H1 (cell line): ENCODE measurements at regions not wholly inside any gene's neighbourhood (a gene's known extent, or its start where the extent isn't known, plus 50 kb on each side); places are given as distances from the start of the nearest gene placed in this dataset.

Experiments used
- CTCF ChIA-PET: fragments of 300-600 bp; sonication (Branson Sonifier 250); formaldehyde crosslinking; loops from one replicate; lab custom pipeline; 2021; ENCODE audit not compliant: partially characterized antibody; lab: Charles Lee
- POLR2A ChIA-PET: fragments of 300-600 bp; sonication (Branson Sonifier 250); formaldehyde crosslinking; loops from one replicate; lab custom pipeline; 2021; ENCODE audit warnings: inconsistent platforms; ENCODE audit not compliant: partially characterized antibody; lab: Charles Lee
- DNase-seq, 2 experiments: peaks; one replicate each; pipeline versions ENCODE4 v3.0.0 to v3.0.0-alpha.2; 2010 to 2022; ENCODE audit warnings: low spot score in 2 of 2, low read depth in 1 of 2, mixed read lengths in 1 of 2
- FAIRE-seq: peaks from 2 replicates; lab custom pipeline; 2011; peaks lifted over from hg19 to GRCh38; lab: Jason Lieb, UNC
- H2AFZ ChIP-seq: 2 replicates; pipeline ENCODE4 v1.8.1; 2012; ENCODE audit warnings: low read length, inconsistent platforms
- H2AK5ac ChIP-seq: 2 replicates; pipeline ENCODE4 v1.6.1; 2013; ENCODE audit warnings: low read depth, low read length
- H2BK120ac ChIP-seq: replicated peaks from 2 replicates; pipeline ENCODE3; 2013; ENCODE audit warnings: low read depth, low read length, inconsistent platforms
- H2BK12ac ChIP-seq: 2 replicates; pipeline ENCODE4 v1.6.1; 2013; ENCODE audit warnings: low read depth, low read length
- H2BK15ac ChIP-seq: 2 replicates; pipeline ENCODE4 v1.6.1; 2013; ENCODE audit warnings: low read length
- H2BK20ac ChIP-seq: 2 replicates; pipeline ENCODE4 v1.6.1; 2013; ENCODE audit warnings: low read length
- H2BK5ac ChIP-seq: 2 replicates; pipeline ENCODE4 v1.6.1; 2013; ENCODE audit warnings: low read depth, low read length
- H3K14ac ChIP-seq: 2 replicates; pipeline ENCODE4 v1.6.1; 2013; ENCODE audit warnings: inconsistent platforms; ENCODE audit not compliant: insufficient read length
- H3K18ac ChIP-seq: 2 replicates; pipeline ENCODE4 v1.6.1; 2013; ENCODE audit warnings: low read length; ENCODE audit errors: extremely low read depth
- H3K23ac ChIP-seq: 2 replicates; pipeline ENCODE4 v1.6.1; 2013; ENCODE audit warnings: inconsistent platforms; ENCODE audit not compliant: insufficient read length
- H3K23me2 ChIP-seq: 2 replicates; pipeline ENCODE4 v1.6.1; 2013; ENCODE audit warnings: low read depth, low read length
- H3K27ac ChIP-seq: 2 replicates; pipeline ENCODE4 v1.6.1; 2011; ENCODE audit warnings: low read depth, low read length, inconsistent platforms
- H3K27me3 ChIP-seq, 4 experiments: replicated peaks in 1 of 4; 1 replicate in 1 of 4; 2 replicates in 3 of 4; pipeline versions ENCODE4 v1.6.1 to v1.8.1; 2011 to 2013; ENCODE audit warnings: low read length in 3 of 4, mild to moderate bottlenecking in 3 of 4, inconsistent platforms in 2 of 4, mixed read lengths in 2 of 4, moderate library complexity in 1 of 4; ENCODE audit not compliant: control insufficient read depth in 3 of 4, insufficient read depth in 3 of 4; ENCODE audit errors: extremely low read depth in 1 of 4
- H3K36me3 ChIP-seq, 4 experiments: 2 replicates each; pipeline versions ENCODE4 v1.6.1 to v1.8.1; 2011 to 2013; ENCODE audit warnings: mild to moderate bottlenecking in 4 of 4, low read length in 3 of 4, moderate library complexity in 2 of 4, control low read depth in 1 of 4, inconsistent platforms in 1 of 4; ENCODE audit not compliant: insufficient read depth in 4 of 4, control insufficient read depth in 2 of 4
- H3K4ac ChIP-seq: replicated peaks from 2 replicates; pipeline ENCODE3; 2013; ENCODE audit warnings: low read length, low read depth, mixed read lengths, inconsistent platforms; ENCODE audit not compliant: insufficient read length
- H3K4me1 ChIP-seq, 4 experiments: replicated peaks in 1 of 4; 1 replicate in 1 of 4; 2 replicates in 3 of 4; pipeline versions ENCODE4 v1.6.1 to v1.8.1; 2011 to 2013; ENCODE audit warnings: low read length in 3 of 4, inconsistent platforms in 2 of 4, mixed read lengths in 1 of 4; ENCODE audit not compliant: insufficient read depth in 4 of 4, control insufficient read depth in 3 of 4
- H3K4me2 ChIP-seq, 2 experiments: 2 replicates each; pipeline versions ENCODE4 v1.6.1 to v1.8.1; 2011 to 2013; ENCODE audit warnings: low read depth in 2 of 2, low read length in 2 of 2, control low read depth in 1 of 2, inconsistent platforms in 1 of 2, mild to moderate bottlenecking in 1 of 2; ENCODE audit not compliant: insufficient read depth in 1 of 2
- H3K4me3 ChIP-seq, 4 experiments: fragments of 200-600, 300-600 bp in 1 of 4; sonication (generic), shearing (Covaris generic), sonication (Bioruptor Twin) in 1 of 4; 2 replicates each; pipeline versions ENCODE4 v1.5.1 to v1.8.1; 2011 to 2016; ENCODE audit warnings: low read length in 4 of 4, low read depth in 3 of 4, control low read depth in 2 of 4, inconsistent platforms in 2 of 4, mild to moderate bottlenecking in 2 of 4, mixed read lengths in 1 of 4, moderate library complexity in 1 of 4; ENCODE audit not compliant: insufficient read depth in 2 of 4; ENCODE audit errors: extremely low read depth in 1 of 4
- H3K56ac ChIP-seq: replicated peaks from 2 replicates; pipeline ENCODE3; 2013; ENCODE audit warnings: low read depth, mild to moderate bottlenecking, mixed read lengths, low read length, inconsistent platforms; ENCODE audit not compliant: insufficient read length
- H3K79me1 ChIP-seq: 2 replicates; pipeline ENCODE4 v1.6.1; 2013; ENCODE audit warnings: low read depth, low read length, control low read depth
- H3K79me2 ChIP-seq, 2 experiments: 2 replicates each; pipeline versions ENCODE4 v1.6.1 to v1.8.1; 2012 to 2013; ENCODE audit warnings: low read length in 2 of 2, mild to moderate bottlenecking in 2 of 2, inconsistent platforms in 1 of 2; ENCODE audit not compliant: insufficient read depth in 2 of 2, control insufficient read depth in 1 of 2
- H3K9ac ChIP-seq, 4 experiments: replicated peaks in 1 of 4; 1 replicate in 1 of 4; 2 replicates in 3 of 4; pipeline versions ENCODE4 v1.6.1 to v1.8.1; 2011 to 2013; ENCODE audit warnings: low read depth in 3 of 4, low read length in 3 of 4, control low read depth in 2 of 4, mild to moderate bottlenecking in 2 of 4, moderate library complexity in 2 of 4, inconsistent platforms in 1 of 4; ENCODE audit errors: extremely low read depth in 1 of 4
- H3K9me3 ChIP-seq, 2 experiments: 2 replicates each; pipeline versions ENCODE4 v1.6.1 to v1.8.1; 2012 to 2013; ENCODE audit warnings: mild to moderate bottlenecking in 2 of 2, moderate library complexity in 2 of 2, control low read depth in 1 of 2, inconsistent platforms in 1 of 2, low read depth in 1 of 2, low read length in 1 of 2, mixed read lengths in 1 of 2; ENCODE audit not compliant: insufficient read depth in 2 of 2
- H4K20me1 ChIP-seq, 2 experiments: replicated peaks in 1 of 2; 2 replicates each; pipeline versions ENCODE3 to v1.8.1; 2011 to 2013; ENCODE audit warnings: inconsistent platforms in 2 of 2, low read length in 2 of 2, mild to moderate bottlenecking in 1 of 2; ENCODE audit not compliant: insufficient read depth in 2 of 2, control insufficient read depth in 1 of 2
- H4K5ac ChIP-seq: 2 replicates; pipeline ENCODE4 v1.6.1; 2013; ENCODE audit warnings: low read length, low read depth, mixed read lengths, inconsistent platforms; ENCODE audit not compliant: insufficient read length
- H4K8ac ChIP-seq: 2 replicates; pipeline ENCODE4 v1.8.0; 2013; ENCODE audit warnings: mild to moderate bottlenecking, moderate library complexity, low read length, inconsistent platforms; ENCODE audit not compliant: insufficient read depth; ENCODE audit errors: extremely low read depth
- H4K91ac ChIP-seq: replicated peaks from 2 replicates; pipeline ENCODE3; 2013; ENCODE audit warnings: low read length, mixed read lengths, inconsistent platforms; ENCODE audit not compliant: insufficient read length
- BCL11A ChIP-seq, 2 experiments: IDR thresholded peaks; one replicate each; pipeline ENCODE4 v1.6.1; 2011; ENCODE audit warnings: low read depth in 2 of 2, low read length in 2 of 2, mild to moderate bottlenecking in 2 of 2
- EP300 ChIP-seq, 2 experiments: IDR thresholded peaks; 1 replicate in 1 of 2; 2 replicates in 1 of 2; pipeline ENCODE4 v1.6.1; 2011 to 2012; ENCODE audit warnings: low read depth in 2 of 2, low read length in 2 of 2, mild to moderate bottlenecking in 2 of 2, borderline replicate concordance in 1 of 2, inconsistent platforms in 1 of 2, moderate library complexity in 1 of 2
- EZH2 ChIP-seq: fragments of 200-600 bp; sonication (generic); IDR thresholded peaks from 2 replicates; pipeline ENCODE4 v1.7.1; 2012; ENCODE audit warnings: low read depth, mild to moderate bottlenecking, moderate library complexity, low read length, inconsistent platforms; ENCODE audit not compliant: severe bottlenecking
- HDAC2 ChIP-seq, 2 experiments: fragments of 300-600 bp in 1 of 2; sonication (generic) in 1 of 2; IDR thresholded peaks; 2 replicates each; pipeline ENCODE4 v1.6.1; 2011 to 2012; ENCODE audit warnings: low read depth in 2 of 2, low read length in 2 of 2, mild to moderate bottlenecking in 2 of 2, moderate library complexity in 2 of 2, borderline replicate concordance in 1 of 2, inconsistent platforms in 1 of 2
- JUND ChIP-seq: IDR thresholded peaks from 2 replicates; pipeline ENCODE4 v1.6.1; 2011; ENCODE audit warnings: mild to moderate bottlenecking, improper control_type of control experiment, low read length
- KDM1A ChIP-seq: fragments of 200-600, 300-600 bp; sonication (generic); IDR thresholded peaks from 2 replicates; pipeline ENCODE4 v1.7.1; 2016; ENCODE audit warnings: mild to moderate bottlenecking, low read length, borderline replicate concordance
- KDM4A ChIP-seq: IDR thresholded peaks from one replicate; pipeline ENCODE4 v1.7.1; 2012; ENCODE audit warnings: low read depth, mild to moderate bottlenecking, moderate library complexity, low read length, inconsistent platforms; ENCODE audit not compliant: severe bottlenecking
- KDM5A ChIP-seq: fragments of 200-600 bp; IDR thresholded peaks from 2 replicates; pipeline ENCODE4 v1.7.1; 2012; ENCODE audit warnings: mild to moderate bottlenecking, low read length, inconsistent platforms, mixed read lengths
- POU5F1 ChIP-seq: IDR thresholded peaks from 2 replicates; pipeline ENCODE4 v1.6.1; 2011; ENCODE audit warnings: low read depth, mild to moderate bottlenecking, low read length, moderate library complexity
- SP1 ChIP-seq: IDR thresholded peaks from 2 replicates; pipeline ENCODE4 v1.6.1; 2011; ENCODE audit warnings: low read depth, low read length
- TBP ChIP-seq: IDR thresholded peaks from 2 replicates; pipeline ENCODE4 v1.6.1; 2011; ENCODE audit warnings: low read depth, low read length, improper control_type of control experiment
- TCF12 ChIP-seq: IDR thresholded peaks from 2 replicates; pipeline ENCODE4 v1.6.1; 2011; ENCODE audit warnings: low read depth, mild to moderate bottlenecking, low read length
- WGBS, 2 experiments: shearing (Covaris generic) in 1 of 2; methylation state at CpG; one replicate each; pipeline versions ENCODE4 v1.1.6 to v1.1.7; 2013 to 2015; ENCODE audit warnings: low lambda C conversion rate in 2 of 2, mixed read lengths in 2 of 2, inconsistent platforms in 1 of 2, low coverage in 1 of 2, missing lambda C conversion rate in 1 of 2; ENCODE audit not compliant: insufficient replicate concordance in 2 of 2, insufficient coverage in 1 of 2, insufficient read length in 1 of 2; ENCODE audit errors: extremely low coverage in 1 of 2, missing lambda C conversion rate in 1 of 2; 5-methylcytosine and 5-hydroxymethylcytosine counted together
- TF ChIP-seq, protein P1 (sequence below): IDR thresholded peaks from 2 replicates; pipeline ENCODE4 v1.6.1; 2011; ENCODE audit warnings: low read depth, mild to moderate bottlenecking, low read length; ENCODE audit not compliant: insufficient read depth

DNA sequence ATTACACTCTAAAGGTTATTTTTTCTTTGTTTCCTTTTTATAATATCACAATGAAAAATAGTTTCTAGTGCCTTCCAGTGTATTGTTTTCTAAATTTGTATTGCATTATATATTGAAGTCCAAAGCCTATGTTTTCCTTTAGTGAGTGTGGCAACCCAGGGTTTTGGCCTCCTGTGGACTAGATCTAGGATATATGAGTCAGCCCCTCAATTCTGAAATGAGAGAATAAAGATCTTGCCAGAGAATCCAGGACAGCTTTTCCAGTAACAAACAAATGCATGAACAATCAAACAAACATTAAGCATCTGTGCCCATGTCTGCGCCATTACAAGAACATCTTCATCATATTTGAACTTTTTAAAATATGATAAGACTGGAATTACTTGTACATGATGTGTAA, 70.7 kb upstream of the SSTR1 start:
- Histone ChIP-seq H4K91ac (no peak overlapping the region), H2BK5ac (no peak overlapping the region), H3K27me3 (no peaks in the 10 kb centered on the region), H3K9ac (no peak overlapping the region), H3K4me1 (peaks cover 0 to 3% (median 0%) of the 10 kb centered on the region in 4 experiments; a peak in 2 of 7 replicates), H2BK15ac (no peak overlapping the region), H2BK20ac (no peak overlapping the region), H3K27ac (no peak overlapping the region), H3K23ac (no peak overlapping the region), H3K23me2 (no peaks in the 10 kb centered on the region), H4K8ac (no peak overlapping the region), H3K9me3 (no peaks in the 10 kb centered on the region), H3K36me3 (no peaks in the 10 kb centered on the region; a peak in 1 of 8 replicates), H3K79me2 (no peaks in the 10 kb centered on the region), H3K4ac (no peak overlapping the region), H3K4me3 (no peak overlapping the region), H3K56ac (no peak overlapping the region), H2BK12ac (no peak overlapping the region), H4K5ac (no peak overlapping the region), H3K4me2 (no peak overlapping the region), H3K14ac (no peak overlapping the region), H3K79me1 (no peaks in the 10 kb centered on the region), H2BK120ac (no peak overlapping the region), H4K20me1 (no peaks in the 10 kb centered on the region), H2AFZ (no peak overlapping the region), H3K18ac (no peak overlapping the region), H2AK5ac (no peak overlapping the region)
- CTCF ChIA-PET, result interaction anchor here (1.0 to 1.3 kb wide), 2 partner anchors 12 to 24 kb away, joined by 3 to 4 read pairs; no protein-coding TSS in a partner anchor
- WGBS, 2 experiments, result 89% methylated on average over 1 of the region's 1 CpG; no CpG with 5 or more reads in 1 of the 2 experiments
- FAIRE-seq (no peak), DNase-seq (no peak)
- POLR2A ChIA-PET, result interaction anchor here (1.0 to 1.1 kb wide), 3 partner anchors 9 to 52 kb away, joined by 3 to 4 read pairs (median 3); no protein-coding TSS in a partner anchor
- TF ChIP-seq BCL11A (IDR thresholded peaks at IDR 0.05; ENCODE audit: low read depth in 2 of 2, low read length in 2 of 2) (no peak), KDM4A (no peak), KDM5A (no peak), KDM1A (no peak), SP1 (no peak), EP300 (IDR thresholded peaks at IDR 0.05; ENCODE audit: borderline replicate concordance in 1 of 2, low read depth in 2 of 2, low read length in 2 of 2) (no peak), EZH2 (no peak), TBP (no peak), POU5F1 (no peak), HDAC2 (IDR thresholded peaks at IDR 0.05; ENCODE audit: borderline replicate concordance in 1 of 2, low read depth in 2 of 2, low read length in 2 of 2) (no peak), TCF12 (no peak), JUND (no peak)
- TF ChIP-seq, protein P1, sequence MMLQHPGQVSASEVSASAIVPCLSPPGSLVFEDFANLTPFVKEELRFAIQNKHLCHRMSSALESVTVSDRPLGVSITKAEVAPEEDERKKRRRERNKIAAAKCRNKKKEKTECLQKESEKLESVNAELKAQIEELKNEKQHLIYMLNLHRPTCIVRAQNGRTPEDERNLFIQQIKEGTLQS, result no peak
